22Rv1 (cell line): ENCODE measurements at regions not wholly inside any gene's neighbourhood (a gene's known extent, or its start where the extent isn't known, plus 50 kb on each side); places are given as distances from the start of the nearest gene placed in this dataset.

Experiments used
- ZFX ChIP-seq: fragments of 450-650 bp; IDR thresholded peaks from 2 replicates; pipeline ENCODE4 v1.6.1; 2017; ENCODE audit warnings: antibody characterized with exemption, borderline replicate concordance
- TF ChIP-seq, protein P1 (sequence below): fragments of 450-650 bp; IDR thresholded peaks from 2 replicates; pipeline ENCODE4 v1.5.1; 2017; ENCODE audit warnings: mild to moderate bottlenecking

DNA sequence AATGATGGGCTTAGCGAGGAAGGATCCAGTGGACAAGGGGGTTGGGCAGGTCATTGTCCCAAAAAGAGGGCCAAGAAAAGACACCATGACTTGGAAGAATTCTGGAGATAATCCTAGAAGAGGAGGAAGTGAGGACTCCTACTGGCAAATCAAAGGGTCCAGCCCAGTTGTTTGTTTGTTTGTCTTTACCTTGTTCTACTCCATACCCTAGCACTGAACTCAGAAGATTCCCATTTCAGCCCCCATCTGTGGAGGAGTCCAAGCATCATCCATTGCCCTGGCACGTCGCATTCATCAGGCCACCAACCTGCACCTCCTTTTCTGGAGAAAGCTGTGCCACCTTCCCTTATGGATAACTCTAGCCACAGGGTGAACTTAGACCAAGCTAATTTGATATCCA is 326.2 kb downstream of the EN1 start:
- TF ChIP-seq, protein P1, sequence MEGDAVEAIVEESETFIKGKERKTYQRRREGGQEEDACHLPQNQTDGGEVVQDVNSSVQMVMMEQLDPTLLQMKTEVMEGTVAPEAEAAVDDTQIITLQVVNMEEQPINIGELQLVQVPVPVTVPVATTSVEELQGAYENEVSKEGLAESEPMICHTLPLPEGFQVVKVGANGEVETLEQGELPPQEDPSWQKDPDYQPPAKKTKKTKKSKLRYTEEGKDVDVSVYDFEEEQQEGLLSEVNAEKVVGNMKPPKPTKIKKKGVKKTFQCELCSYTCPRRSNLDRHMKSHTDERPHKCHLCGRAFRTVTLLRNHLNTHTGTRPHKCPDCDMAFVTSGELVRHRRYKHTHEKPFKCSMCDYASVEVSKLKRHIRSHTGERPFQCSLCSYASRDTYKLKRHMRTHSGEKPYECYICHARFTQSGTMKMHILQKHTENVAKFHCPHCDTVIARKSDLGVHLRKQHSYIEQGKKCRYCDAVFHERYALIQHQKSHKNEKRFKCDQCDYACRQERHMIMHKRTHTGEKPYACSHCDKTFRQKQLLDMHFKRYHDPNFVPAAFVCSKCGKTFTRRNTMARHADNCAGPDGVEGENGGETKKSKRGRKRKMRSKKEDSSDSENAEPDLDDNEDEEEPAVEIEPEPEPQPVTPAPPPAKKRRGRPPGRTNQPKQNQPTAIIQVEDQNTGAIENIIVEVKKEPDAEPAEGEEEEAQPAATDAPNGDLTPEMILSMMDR: no peak
- TF ChIP-seq ZFX: no peak
